MCF 10A (cell line): ENCODE measurements at regions not wholly inside any gene's neighbourhood (a gene's known extent, or its start where the extent isn't known, plus 50 kb on each side); places are given as distances from the start of the nearest gene placed in this dataset.

Source experiments
- BruUV-seq: library from RNA; stranded (reverse); fragments of 400-500 nt; replicated peaks from 2 replicates; lab custom pipeline; 2021; lab: Mats Ljungman, UMichigan
- CTCF ChIA-PET: fragments of 300-600 bp; sonication (Branson Sonifier 250); formaldehyde crosslinking; extraction: SDS; loops from one replicate; lab custom pipeline; 2021; ENCODE audit warnings: antibody characterized with exemption, inconsistent platforms; lab: Yijun Ruan, JAX
- POLR2A ChIA-PET: fragments of 300-600, 350-650 bp; sonication (Branson Sonifier 250); formaldehyde crosslinking; extraction: SDS; loops from one replicate; lab custom pipeline; 2020; ENCODE audit warnings: antibody characterized with exemption, inconsistent platforms; lab: Yijun Ruan, JAX
- DNase-seq: peaks from one replicate; pipeline ENCODE4 v3.0.0-alpha.2; 2018; ENCODE audit not compliant: unreplicated experiment
- H3K27ac Mint-ChIP-seq: one replicate; pipeline ENCODE4 v1.8.0; 2022; ENCODE audit warnings: mild to moderate bottlenecking, low read depth, mixed read lengths; ENCODE audit not compliant: unreplicated experiment
- H3K27me3 Mint-ChIP-seq: one replicate; pipeline ENCODE4 v1.8.0; 2022; ENCODE audit warnings: mixed read lengths; ENCODE audit not compliant: insufficient read depth, unreplicated experiment
- H3K36me3 Mint-ChIP-seq: one replicate; pipeline ENCODE4 v1.8.0; 2022; ENCODE audit warnings: mild to moderate bottlenecking, moderate library complexity, mixed read lengths; ENCODE audit not compliant: insufficient read depth, unreplicated experiment
- H3K4me1 Mint-ChIP-seq: one replicate; pipeline ENCODE4 v1.8.0; 2022; ENCODE audit warnings: mixed read lengths; ENCODE audit not compliant: insufficient read depth, unreplicated experiment
- H3K4me3 Mint-ChIP-seq: one replicate; pipeline ENCODE4 v1.8.0; 2022; ENCODE audit warnings: mild to moderate bottlenecking, moderate library complexity, mixed read lengths; ENCODE audit not compliant: unreplicated experiment
- H3K9me3 Mint-ChIP-seq: one replicate; pipeline ENCODE4 v1.8.0; 2022; ENCODE audit warnings: mixed read lengths; ENCODE audit not compliant: unreplicated experiment
- CTCF ChIP-seq: fragments of 200-600 bp; IDR thresholded peaks from one replicate; pipeline ENCODE4 v1.8.0; 2022; ENCODE audit warnings: antibody characterized with exemption, mild to moderate bottlenecking; ENCODE audit not compliant: unreplicated experiment
- intact Hi-C: fragments of 100-400 bp; cut with micrococcal nuclease; formaldehyde crosslinking; loops from 2 replicates; pipeline ENCODE4 v1.14.1; 2022

- no peak for TF ChIP-seq CTCF
- peak; percentile 40 for DNase-seq
- ChIA-PET POLR2A (no interaction called here), CTCF (interaction anchor here (0.6 to 0.7 kb wide), 3 partner anchors 150 to 915 kb away, joined by 3 to 4 read pairs (median 3); no protein-coding TSS in a partner anchor)
- Mint-ChIP-seq H3K4me3 (no peak overlapping the region), H3K27me3 (no peaks in the 10 kb centered on the region), H3K4me1 (no peaks in the 10 kb centered on the region), H3K36me3 (no peaks in the 10 kb centered on the region), H3K9me3 (peaks cover 37% of the 10 kb centered on the region), H3K27ac (no peak overlapping the region)
- no TSS peak for BruUV-seq
- intact Hi-C loops, result no loop called here
Measured at GRCh38 chr9:117926031-117926658, 221.9 kb downstream of the TLR4 start.

- H3K27me3 Mint-ChIP-seq, result no peaks in the 10 kb centered on the region
- BruUV-seq, result no TSS peak
- no peak overlapping the region for H3K27ac Mint-ChIP-seq
- H3K4me3 Mint-ChIP-seq, result no peak overlapping the region
- H3K9me3 Mint-ChIP-seq, result peaks cover 37% of the 10 kb centered on the region
- TF ChIP-seq CTCF, result no peak
- ChIA-PET POLR2A (no interaction called here), CTCF (interaction anchor here (0.6 kb wide), 3 partner anchors 11 to 377 kb away, joined by 3 to 4 read pairs (median 3); no protein-coding TSS in a partner anchor)
- H3K4me1 Mint-ChIP-seq, result no peaks in the 10 kb centered on the region
- no peaks in the 10 kb centered on the region for H3K36me3 Mint-ChIP-seq
- intact Hi-C loops, result no loop called here
- peak; percentile 17 for DNase-seq
Measured at GRCh38 chr9:117927354-117927753, 223.2 kb downstream of the TLR4 start.

- no peak for TF ChIP-seq CTCF
- ChIA-PET CTCF (no interaction called here), POLR2A (no interaction called here)
- Mint-ChIP-seq H3K9me3 (peaks cover 48% of the 10 kb centered on the region), H3K4me1 (no peaks in the 10 kb centered on the region), H3K27me3 (no peaks in the 10 kb centered on the region), H3K36me3 (no peaks in the 10 kb centered on the region), H3K27ac (no peak overlapping the region), H3K4me3 (no peak overlapping the region)
- intact Hi-C loops, result no loop called here
- no TSS peak for BruUV-seq
- peak; percentile 6 for DNase-seq
Measured at GRCh38 chr9:117929868-117930267, 225.7 kb downstream of the TLR4 start.

- peaks cover 32% of the 10 kb centered on the region for H3K9me3 Mint-ChIP-seq
- no peak overlapping the region for H3K4me3 Mint-ChIP-seq
- no peak for TF ChIP-seq CTCF
- no peaks in the 10 kb centered on the region for H3K36me3 Mint-ChIP-seq
- ChIA-PET POLR2A (no interaction called here), CTCF (interaction anchor here (0.6 to 2.2 kb wide), 4 partner anchors 10 to 1599 kb away, joined by 3 to 4 read pairs (median 4); no protein-coding TSS in a partner anchor)
- no peak overlapping the region for H3K27ac Mint-ChIP-seq
- H3K4me1 Mint-ChIP-seq, result no peaks in the 10 kb centered on the region
- BruUV-seq, result no TSS peak
- intact Hi-C loops, result no loop called here
- no peaks in the 10 kb centered on the region for H3K27me3 Mint-ChIP-seq
- no peak for DNase-seq
Measured at GRCh38 chr9:117932585-117932984, 228.4 kb downstream of the TLR4 start.
